ENCODE measurements at regions not wholly inside any gene's neighbourhood (a gene's known extent, or its start where the extent isn't known, plus 50 kb on each side); places are given as distances from the start of the nearest gene placed in this dataset.

- 37% methylated on average over 4 of the region's 5 CpGs for WGBS (ENCODE audit: insufficient coverage)
- H3K9ac ChIP-seq (ENCODE audit: low read length): peak overlapping the region; percentile 17
- H3K9me3 ChIP-seq (ENCODE audit: control extremely low read depth in 1 of 3, control insufficient read depth in 2 of 3, insufficient read depth in 1 of 3, low read length in 2 of 3): no peaks in the 10 kb centered on the region
- intact Hi-C loops (cut with micrococcal nuclease): no loop called here
- peaks cover 32% of the 10 kb centered on the region for H3K79me2 ChIP-seq (ENCODE audit: control insufficient read depth, insufficient read depth, low read length)
- no peaks in the 10 kb centered on the region for H3K27me3 ChIP-seq (replicated peaks in 1 of 4; ENCODE audit: control extremely low read depth in 1 of 4, control insufficient read depth in 3 of 4, insufficient read depth in 4 of 4, low read length in 3 of 4)
- no peak for TF ChIP-seq CTCF (IDR thresholded peaks at IDR 0.05)
- TF ChIP-seq EZH2 (IDR thresholded peaks at IDR 0.05; ENCODE audit: borderline replicate concordance, insufficient read depth, low read depth, low read length, poor library complexity, severe bottlenecking): no peak
- peak overlapping the region; percentile 59 for H3K4me3 Mint-ChIP-seq
- peak overlapping the region in 1 of 5 experiments; percentile 3 for H3K4me3 ChIP-seq (ENCODE audit: control extremely low read depth in 1 of 5, extremely low read depth in 1 of 5, insufficient read depth in 1 of 5, low read depth in 2 of 5, low read length in 4 of 5)
- H3K9me3 Mint-ChIP-seq (ENCODE audit: insufficient read depth): no peaks in the 10 kb centered on the region
- peak overlapping the region; percentile 82 for H3K27ac Mint-ChIP-seq
- no peaks in the 10 kb centered on the region for H4K20me1 ChIP-seq (ENCODE audit: control insufficient read depth, insufficient read depth, low read length, poor library complexity, severe bottlenecking)
- H3K36me3 ChIP-seq (replicated peaks in 1 of 2; ENCODE audit: control extremely low read depth in 1 of 2, control insufficient read depth in 1 of 2, extremely low read depth in 1 of 2, insufficient read depth in 2 of 2, low read length in 1 of 2): no peaks in the 10 kb centered on the region
- no peaks in the 10 kb centered on the region for H3K27me3 Mint-ChIP-seq
- peaks cover 70% of the 10 kb centered on the region for H3K4me1 Mint-ChIP-seq
- DNase-seq (no peak), ATAC-seq (ENCODE audit: low read depth) (peak; percentile 44)
- H3K4me1 ChIP-seq (ENCODE audit: control insufficient read depth in 2 of 2, insufficient read depth in 2 of 2, low read length in 2 of 2): peaks cover 65 to 69% of the 10 kb centered on the region in 2 donors
- CTCF ChIA-PET: interaction anchor here (0.7 to 2.5 kb wide), 11 partner anchors 9 to 108 kb away, joined by 3 to 6 read pairs (median 4); partner anchors contain the start of gene IL6
- H3K4me2 ChIP-seq (replicated peaks; ENCODE audit: low read depth, low read length, poor library complexity, severe bottlenecking): peak overlapping the region; percentile 59
- POLR2A ChIA-PET: interaction anchor here (0.6 to 0.7 kb wide), 3 partner anchors 9 to 399 kb away, joined by 3 to 8 read pairs (median 3); no protein-coding TSS in a partner anchor
- H3K27ac ChIP-seq (ENCODE audit: low read length in 2 of 2): peak overlapping the region; percentile 14 to 81
- no peak overlapping the region for H2AFZ ChIP-seq (ENCODE audit: insufficient read depth, low read depth, low read length, poor library complexity, severe bottlenecking)
These were observed 55.7 kb upstream of the IL6 start for GRCh38 chr7:22671177-22671879.

GRCh38 chr7:22670422-22670815 is 56.6 kb upstream of the IL6 start:
- H3K79me2 ChIP-seq (ENCODE audit: control insufficient read depth, insufficient read depth, low read length): peaks cover 32% of the 10 kb centered on the region
- ChIA-PET CTCF (interaction anchor here (0.9 to 1.8 kb wide), 6 partner anchors 8 to 110 kb away, joined by 3 to 5 read pairs (median 4); partner anchors contain the start of gene IL6), POLR2A (interaction anchor here (0.7 kb wide), 1 partner anchor 25 kb away, joined by 8 read pairs; no protein-coding TSS in a partner anchor)
- TF ChIP-seq CTCF (IDR thresholded peaks at IDR 0.05) (no peak), EZH2 (IDR thresholded peaks at IDR 0.05; ENCODE audit: borderline replicate concordance, insufficient read depth, low read depth, low read length, poor library complexity, severe bottlenecking) (no peak)
- H3K9ac ChIP-seq (ENCODE audit: low read length): no peak overlapping the region
- Mint-ChIP-seq H3K27ac (no peak overlapping the region), H3K27me3 (no peaks in the 10 kb centered on the region), H3K9me3 (ENCODE audit: insufficient read depth) (no peaks in the 10 kb centered on the region), H3K4me3 (no peak overlapping the region), H3K4me1 (peaks cover 65% of the 10 kb centered on the region)
- no peaks in the 10 kb centered on the region for H3K36me3 ChIP-seq (replicated peaks in 1 of 2; ENCODE audit: control extremely low read depth in 1 of 2, control insufficient read depth in 1 of 2, extremely low read depth in 1 of 2, insufficient read depth in 2 of 2, low read length in 1 of 2)
- intact Hi-C loops (cut with micrococcal nuclease): no loop called here
- H3K4me1 ChIP-seq (ENCODE audit: control insufficient read depth in 2 of 2, insufficient read depth in 2 of 2, low read length in 2 of 2): peaks cover 56 to 60% of the 10 kb centered on the region in 2 donors
- no peaks in the 10 kb centered on the region for H3K9me3 ChIP-seq (ENCODE audit: control extremely low read depth in 1 of 3, control insufficient read depth in 2 of 3, insufficient read depth in 1 of 3, low read length in 2 of 3)
- no peaks in the 10 kb centered on the region for H3K27me3 ChIP-seq (replicated peaks in 1 of 4; ENCODE audit: control extremely low read depth in 1 of 4, control insufficient read depth in 3 of 4, insufficient read depth in 4 of 4, low read length in 3 of 4)
- no peaks in the 10 kb centered on the region for H4K20me1 ChIP-seq (ENCODE audit: control insufficient read depth, insufficient read depth, low read length, poor library complexity, severe bottlenecking)
- no peak overlapping the region for H3K4me3 ChIP-seq (ENCODE audit: control extremely low read depth in 1 of 5, extremely low read depth in 1 of 5, insufficient read depth in 1 of 5, low read depth in 2 of 5, low read length in 4 of 5)
- H2AFZ ChIP-seq (ENCODE audit: insufficient read depth, low read depth, low read length, poor library complexity, severe bottlenecking): peak overlapping the region; percentile 12
- ATAC-seq (ENCODE audit: low read depth) (no peak), DNase-seq (no peak)
- 100% methylated on average over 1 of the region's 1 CpG for WGBS (ENCODE audit: insufficient coverage)
- peak overlapping the region; percentile 27 to 81 for H3K27ac ChIP-seq (ENCODE audit: low read length in 2 of 2)
- H3K4me2 ChIP-seq (replicated peaks; ENCODE audit: low read depth, low read length, poor library complexity, severe bottlenecking): no peak overlapping the region

All from B cell (primary cell).